Tibial nerve (tissue), 4 donors: ENCODE measurements at regions not wholly inside any gene's neighbourhood (a gene's known extent, or its start where the extent isn't known, plus 50 kb on each side); places are given as distances from the start of the nearest gene placed in this dataset.

Source experiments
- CTCF ChIP-seq, 5 experiments: fragments of 200-600 bp in 3 of 5; fragments of 450-650 bp in 2 of 5; sonication (generic) in 3 of 5; IDR thresholded peaks; one replicate each; pipeline ENCODE4 v1.5.1; 2016 to 2019; ENCODE audit warnings: antibody characterized with exemption in 5 of 5, mild to moderate bottlenecking in 3 of 5, moderate library complexity in 2 of 5
- EP300 ChIP-seq, 2 donors: sonication (generic); formaldehyde crosslinking; IDR thresholded peaks; one replicate each; pipeline ENCODE4 v1.6.1; 2017; ENCODE audit warnings: antibody characterized with exemption in 2 of 2, mild to moderate bottlenecking in 1 of 2
- POLR2A ChIP-seq, 2 donors: fragments of 450-650 bp; IDR thresholded peaks; one replicate each; pipeline ENCODE4 v1.6.1; 2017; ENCODE audit warnings: antibody characterized with exemption in 2 of 2, mild to moderate bottlenecking in 2 of 2, moderate library complexity in 2 of 2

- TF ChIP-seq CTCF (IDR thresholded peaks at IDR 0.05) (no peak), POLR2A (IDR thresholded peaks at IDR 0.05) (no peak), EP300 (IDR thresholded peaks at IDR 0.05) (no peak)
Measured at GRCh38 chr18:64918851-64919250, 770.0 kb upstream of the LINC00305 start.
